Bronchial epithelial cell (primary cell): ENCODE measurements at regions not wholly inside any gene's neighbourhood (a gene's known extent, or its start where the extent isn't known, plus 50 kb on each side); places are given as distances from the start of the nearest gene placed in this dataset.
A peak's percentile ranks its signal among the peaks of the same experiment; 100 is the strongest.

Experiments
- DNase-seq: peaks from one replicate; pipeline ENCODE4 v3.0.0-alpha.2; 2010; ENCODE audit warnings: low read depth
- FAIRE-seq: peaks from 2 replicates; lab custom pipeline; 2011; peaks lifted over from hg19 to GRCh38; lab: Jason Lieb, UNC
- H3K27me3 ChIP-seq: 2 replicates; pipeline ENCODE4 v1.5.1; 2011; ENCODE audit warnings: low read length; ENCODE audit not compliant: control insufficient read depth, insufficient read depth
- H3K36me3 ChIP-seq: 2 replicates; pipeline ENCODE4 v1.5.1; 2011; ENCODE audit warnings: low read length; ENCODE audit not compliant: control insufficient read depth, insufficient read depth
- H3K4me3 ChIP-seq: 2 replicates; pipeline ENCODE4 v1.5.1; 2011; ENCODE audit warnings: mild to moderate bottlenecking, low read depth, low read length, control low read depth
- TF ChIP-seq, protein P1 (sequence below): IDR thresholded peaks from 2 replicates; pipeline ENCODE4 v1.5.1; 2011; ENCODE audit warnings: mild to moderate bottlenecking, moderate library complexity, low read length, control low read depth, inconsistent platforms; ENCODE audit not compliant: insufficient read depth, severe bottlenecking

DNA sequence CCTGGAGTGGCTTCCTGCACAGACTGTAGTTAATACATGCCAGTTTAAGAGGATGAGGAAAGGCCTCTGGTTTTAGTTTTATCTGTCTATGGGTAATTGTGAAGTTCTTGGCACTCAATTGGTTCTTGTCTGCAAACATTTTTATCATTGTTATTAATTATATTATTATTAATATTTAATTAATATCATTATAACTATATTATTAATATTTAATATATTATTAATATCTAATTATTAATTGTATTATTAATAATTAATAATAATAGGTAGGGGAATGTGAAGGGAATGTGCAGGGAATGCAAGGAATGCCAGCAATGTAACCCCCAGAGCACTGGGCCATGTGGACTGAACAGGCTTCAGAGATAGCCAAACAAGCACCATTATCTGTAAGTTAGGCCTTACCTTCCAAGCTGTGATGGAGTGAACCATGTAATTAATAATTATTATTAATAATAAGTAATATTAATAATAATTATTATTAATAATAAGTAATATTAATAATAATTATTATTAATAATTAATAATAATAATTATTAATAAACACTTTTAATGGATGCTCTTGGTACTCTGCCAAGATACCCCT is 79.8 kb upstream of the NMNAT3 start:
- Histone ChIP-seq H3K36me3 (no peaks in the 10 kb centered on the region), H3K27me3 (no peaks in the 10 kb centered on the region), H3K4me3 (no peak overlapping the region)
- TF ChIP-seq, protein P1, sequence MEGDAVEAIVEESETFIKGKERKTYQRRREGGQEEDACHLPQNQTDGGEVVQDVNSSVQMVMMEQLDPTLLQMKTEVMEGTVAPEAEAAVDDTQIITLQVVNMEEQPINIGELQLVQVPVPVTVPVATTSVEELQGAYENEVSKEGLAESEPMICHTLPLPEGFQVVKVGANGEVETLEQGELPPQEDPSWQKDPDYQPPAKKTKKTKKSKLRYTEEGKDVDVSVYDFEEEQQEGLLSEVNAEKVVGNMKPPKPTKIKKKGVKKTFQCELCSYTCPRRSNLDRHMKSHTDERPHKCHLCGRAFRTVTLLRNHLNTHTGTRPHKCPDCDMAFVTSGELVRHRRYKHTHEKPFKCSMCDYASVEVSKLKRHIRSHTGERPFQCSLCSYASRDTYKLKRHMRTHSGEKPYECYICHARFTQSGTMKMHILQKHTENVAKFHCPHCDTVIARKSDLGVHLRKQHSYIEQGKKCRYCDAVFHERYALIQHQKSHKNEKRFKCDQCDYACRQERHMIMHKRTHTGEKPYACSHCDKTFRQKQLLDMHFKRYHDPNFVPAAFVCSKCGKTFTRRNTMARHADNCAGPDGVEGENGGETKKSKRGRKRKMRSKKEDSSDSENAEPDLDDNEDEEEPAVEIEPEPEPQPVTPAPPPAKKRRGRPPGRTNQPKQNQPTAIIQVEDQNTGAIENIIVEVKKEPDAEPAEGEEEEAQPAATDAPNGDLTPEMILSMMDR: no peak
- FAIRE-seq (no peak), DNase-seq (no peak)

- Histone ChIP-seq H3K27me3 (no peaks in the 10 kb centered on the region), H3K4me3 (no peak overlapping the region), H3K36me3 (no peaks in the 10 kb centered on the region)
- DNase-seq: no peak
- TF ChIP-seq, protein P1: no peak
- peak; percentile 7 for FAIRE-seq
These were observed 78.8 kb upstream of the NMNAT3 start for GRCh38 chr3:139756529-139757103.

GRCh38 chr3:139755551-139755950 is 77.8 kb upstream of the NMNAT3 start:
- TF ChIP-seq, protein P1: no peak
- no peaks in the 10 kb centered on the region for H3K27me3 ChIP-seq
- DNase-seq (no peak), FAIRE-seq (no peak)
- H3K4me3 ChIP-seq: no peak overlapping the region
- no peaks in the 10 kb centered on the region for H3K36me3 ChIP-seq

- no peaks in the 10 kb centered on the region for H3K36me3 ChIP-seq
- no peaks in the 10 kb centered on the region for H3K27me3 ChIP-seq
- no peak overlapping the region for H3K4me3 ChIP-seq
- DNase-seq (no peak), FAIRE-seq (no peak)
- TF ChIP-seq, protein P1: no peak
These were observed 74.0 kb upstream of the NMNAT3 start for GRCh38 chr3:139751789-139752188.

GRCh38 chr3:139746481-139746880 is 68.7 kb upstream of the NMNAT3 start:
- FAIRE-seq (no peak), DNase-seq (no peak)

More at GRCh38 chr3:139746481-139746880, 68.7 kb upstream of the NMNAT3 start:
- Histone ChIP-seq H3K36me3 (no peaks in the 10 kb centered on the region), H3K27me3 (no peaks in the 10 kb centered on the region), H3K4me3 (no peak overlapping the region)
- TF ChIP-seq, protein P1: no peak
